GM23338 (cell line): ENCODE measurements at regions not wholly inside any gene's neighbourhood (a gene's known extent, or its start where the extent isn't known, plus 50 kb on each side); places are given as distances from the start of the nearest gene placed in this dataset.

Experiments used
- ATAC-seq: fragments of 200-7000 bp; cut with Tn5 transposase; 3 replicates; pipeline ENCODE4 v1.9.1; 2020
- DNase-seq: peaks from one replicate; pipeline ENCODE4 v3.0.0-alpha.2; 2015; ENCODE audit warnings: low spot score
- H2AFZ ChIP-seq: fragments of 200-600 bp; sonication (generic); 2 replicates; pipeline ENCODE4 v1.8.0; 2016; ENCODE audit warnings: antibody characterized with exemption, mild to moderate bottlenecking, moderate library complexity
- H3F3A ChIP-seq: fragments of 200-600 bp; sonication (generic); replicated peaks from 2 replicates; pipeline ENCODE4 v1.8.0; 2017; ENCODE audit warnings: antibody characterized with exemption, mixed run types, low read depth
- H3K27ac ChIP-seq: fragments of 200-600 bp; sonication (generic); 2 replicates; pipeline ENCODE4 v1.6.1; 2016; ENCODE audit warnings: low read depth
- H3K27me3 ChIP-seq: fragments of 200-600 bp; sonication (generic); 2 replicates; pipeline ENCODE4 v1.8.0; 2016; ENCODE audit warnings: mild to moderate bottlenecking, mixed run types, moderate library complexity; ENCODE audit not compliant: insufficient read depth
- H3K36me3 ChIP-seq: fragments of 200-600 bp; sonication (generic); 2 replicates; pipeline ENCODE4 v1.8.0; 2016; ENCODE audit warnings: mild to moderate bottlenecking; ENCODE audit not compliant: insufficient read depth
- H3K4me1 ChIP-seq: fragments of 200-600 bp; sonication (generic); 2 replicates; pipeline ENCODE4 v1.8.0; 2016; ENCODE audit warnings: mild to moderate bottlenecking, moderate library complexity; ENCODE audit not compliant: insufficient read depth
- H3K4me2 ChIP-seq: fragments of 200-600 bp; sonication (generic); 2 replicates; pipeline ENCODE4 v1.7.1; 2017; ENCODE audit warnings: mixed run types
- H3K4me3 ChIP-seq: fragments of 200-600 bp; sonication (generic); 2 replicates; pipeline ENCODE4 v1.6.1; 2016; ENCODE audit warnings: mixed run types
- H3K79me2 ChIP-seq: fragments of 200-600 bp; sonication (generic); replicated peaks from 2 replicates; pipeline ENCODE4 v1.8.0; 2017; ENCODE audit warnings: mild to moderate bottlenecking; ENCODE audit not compliant: insufficient read depth
- H3K9me2 ChIP-seq: fragments of 200-600 bp; sonication (generic); 2 replicates; pipeline ENCODE4 v1.8.0; 2017; ENCODE audit not compliant: insufficient read depth
- H4K20me1 ChIP-seq: fragments of 200-600 bp; sonication (generic); replicated peaks from 2 replicates; pipeline ENCODE4 v1.8.0; 2017; ENCODE audit warnings: mild to moderate bottlenecking; ENCODE audit not compliant: insufficient read depth
- H3K27ac Mint-ChIP-seq: 2 replicates; pipeline ENCODE4 v1.8.0; 2020; ENCODE audit warnings: inconsistent platforms, mild to moderate bottlenecking, moderate library complexity, mixed read lengths
- H3K27me3 Mint-ChIP-seq: 3 replicates; pipeline ENCODE4 v1.8.0; 2022; ENCODE audit warnings: low read depth, mild to moderate bottlenecking, moderate library complexity, mixed read lengths, inconsistent platforms; ENCODE audit not compliant: insufficient read depth, poor library complexity
- H3K36me3 Mint-ChIP-seq: 3 replicates; pipeline ENCODE4 v1.8.0; 2021; ENCODE audit warnings: low read depth, mild to moderate bottlenecking, inconsistent platforms, moderate library complexity, mixed read lengths
- H3K4me1 Mint-ChIP-seq: 3 replicates; pipeline ENCODE4 v1.8.0; 2020; ENCODE audit warnings: mild to moderate bottlenecking, inconsistent platforms, mixed read lengths
- H3K4me3 Mint-ChIP-seq: 3 replicates; pipeline ENCODE4 v1.8.0; 2021; ENCODE audit warnings: moderate library complexity, mild to moderate bottlenecking, inconsistent platforms, mixed read lengths
- H3K9me3 Mint-ChIP-seq: 3 replicates; pipeline ENCODE4 v1.8.0; 2020; ENCODE audit warnings: moderate library complexity, mild to moderate bottlenecking, inconsistent platforms, mixed read lengths
- EZH2phosphoT487 ChIP-seq: fragments of 200-600 bp; sonication (generic); IDR thresholded peaks from one replicate; pipeline ENCODE4 v1.8.1; 2018; ENCODE audit warnings: antibody characterized with exemption; ENCODE audit not compliant: unreplicated experiment
- JUNB ChIP-seq: IDR thresholded peaks from one replicate; pipeline ENCODE4 v1.6.1; 2016; ENCODE audit warnings: antibody characterized with exemption; ENCODE audit not compliant: unreplicated experiment
- NANOG ChIP-seq: IDR thresholded peaks from 2 replicates; pipeline ENCODE4 v1.6.1; 2016; ENCODE audit warnings: antibody characterized with exemption, borderline replicate concordance
- POLR2AphosphoS5 ChIP-seq: IDR thresholded peaks from 2 replicates; pipeline ENCODE4 v1.6.1; 2016; ENCODE audit warnings: antibody characterized with exemption, low read depth
- REST ChIP-seq: IDR thresholded peaks from one replicate; pipeline ENCODE4 v1.6.1; 2018; ENCODE audit warnings: antibody characterized with exemption; ENCODE audit not compliant: unreplicated experiment
- STAT1 ChIP-seq: IDR thresholded peaks from one replicate; pipeline ENCODE4 v1.6.1; 2016; ENCODE audit warnings: antibody characterized with exemption; ENCODE audit not compliant: unreplicated experiment
- ZNF114 ChIP-seq: fragments of 250-450 bp; sonication (Bioruptor Pico); IDR thresholded peaks from 2 replicates; pipeline ENCODE4 v1.5.0; 2020; ENCODE audit warnings: mild to moderate bottlenecking, moderate library complexity
- ZNF331 ChIP-seq: fragments of 250-450 bp; sonication (Bioruptor Pico); IDR thresholded peaks from 2 replicates; pipeline ENCODE4 v1.5.0; 2020; ENCODE audit warnings: low read depth, mild to moderate bottlenecking, moderate library complexity
- ZNF462 ChIP-seq: fragments of 250-450 bp; sonication (Bioruptor Pico); IDR thresholded peaks from 2 replicates; pipeline ENCODE4 v1.5.0; 2020; ENCODE audit warnings: mild to moderate bottlenecking, moderate library complexity

- Histone ChIP-seq H3K36me3 (no peaks in the 10 kb centered on the region), H4K20me1 (no peaks in the 10 kb centered on the region), H2AFZ (no peak overlapping the region), H3K4me1 (no peaks in the 10 kb centered on the region), H3K27me3 (no peaks in the 10 kb centered on the region), H3K9me2 (no peaks in the 10 kb centered on the region), H3K79me2 (no peaks in the 10 kb centered on the region), H3F3A (no peaks in the 10 kb centered on the region), H3K4me2 (no peak overlapping the region), H3K4me3 (no peak overlapping the region), H3K27ac (no peak overlapping the region)
- DNase-seq (no peak), ATAC-seq (no peak)
- Mint-ChIP-seq H3K36me3 (no peaks in the 10 kb centered on the region), H3K4me3 (no peak overlapping the region), H3K27ac (no peak overlapping the region), H3K27me3 (peaks cover 7% of the 10 kb centered on the region), H3K4me1 (no peaks in the 10 kb centered on the region), H3K9me3 (no peaks in the 10 kb centered on the region)
- TF ChIP-seq ZNF114 (CRISPR knock-in tag), result no peak
- TF ChIP-seq REST, result no peak
- no peak for TF ChIP-seq ZNF331
- TF ChIP-seq NANOG, result no peak
- TF ChIP-seq POLR2AphosphoS5, result no peak
- TF ChIP-seq JUNB, result no peak
- no peak for TF ChIP-seq EZH2phosphoT487
- TF ChIP-seq STAT1, result no peak
- no peak for TF ChIP-seq ZNF462 (CRISPR knock-in tag)
Observed at GRCh38 chr17:79323566-79323965, 248.9 kb downstream of the ENGASE start.
